K562 (cell line): ENCODE measurements at regions not wholly inside any gene's neighbourhood (a gene's known extent, or its start where the extent isn't known, plus 50 kb on each side); places are given as distances from the start of the nearest gene placed in this dataset.

Source experiments
- ATAC-seq: fragments of 200-7000 bp; cut with Tn5 transposase; 3 replicates; pipeline ENCODE4 v1.9.1; 2020; ENCODE audit warnings: moderate library complexity
- BruUV-seq: library from RNA; stranded (reverse); fragments of 400-500 nt; replicated peaks from 2 replicates; lab custom pipeline; 2021; lab: Mats Ljungman, UMichigan
- CTCF ChIA-PET: fragments of 300-600 bp; formaldehyde crosslinking; extraction: SDS; loops from one replicate; lab custom pipeline; 2021; ENCODE audit warnings: low intra/inter-chr PET ratio; lab: Yijun Ruan, JAX
- POLR2A ChIA-PET: fragments of 300-600, 350-650 bp; sonication (Branson Sonifier 250); formaldehyde crosslinking; extraction: SDS; loops from one replicate; lab custom pipeline; 2021; ENCODE audit warnings: antibody characterized with exemption, inconsistent platforms; lab: Yijun Ruan, JAX
- DNase-seq, 4 experiments: peaks; one replicate each; pipeline versions ENCODE4 v3.0.0 to v3.0.0-alpha.2; 2011 to 2018; ENCODE audit warnings: low spot score in 3 of 4, mixed read lengths in 3 of 4; ENCODE audit errors: extremely low read depth in 1 of 4
- FAIRE-seq: peaks from 2 replicates; lab custom pipeline; 2011; peaks lifted over from hg19 to GRCh38; lab: Jason Lieb, UNC
- H2AFZ ChIP-seq: 2 replicates; pipeline ENCODE4 v1.6.0; 2011; ENCODE audit warnings: low read depth, low read length, control low read depth, inconsistent platforms
- H3K27ac ChIP-seq: fragments of 200-600 bp; 3 replicates; pipeline ENCODE4 v1.8.0; 2011; ENCODE audit warnings: low read depth, mild to moderate bottlenecking, control low read depth, inconsistent platforms, low read length, moderate library complexity, mixed read lengths; ENCODE audit errors: extremely low read depth
- H3K27me3 ChIP-seq, 2 experiments: fragments of 300-600 bp in 1 of 2; 2 replicates in 1 of 2; 3 replicates in 1 of 2; pipeline versions ENCODE4 v1.6.0 to v1.8.0; 2011; ENCODE audit warnings: inconsistent platforms in 2 of 2, low read length in 2 of 2, mild to moderate bottlenecking in 1 of 2, mixed read lengths in 1 of 2, moderate library complexity in 1 of 2; ENCODE audit not compliant: control insufficient read depth in 2 of 2, insufficient read depth in 2 of 2
- H3K36me3 ChIP-seq: fragments of 300-600 bp; 3 replicates; pipeline ENCODE4 v1.8.0; 2011; ENCODE audit warnings: mild to moderate bottlenecking, low read length, inconsistent platforms; ENCODE audit not compliant: control insufficient read depth, insufficient read depth
- H3K4me1 ChIP-seq, 2 experiments: fragments of 200-600 bp in 1 of 2; replicated peaks in 1 of 2; 2 replicates in 1 of 2; 3 replicates in 1 of 2; pipeline versions ENCODE4 v1.5.1 to v1.8.0; 2011; ENCODE audit warnings: inconsistent platforms in 2 of 2, low read length in 2 of 2, mild to moderate bottlenecking in 1 of 2, mixed read lengths in 1 of 2, moderate library complexity in 1 of 2; ENCODE audit not compliant: control insufficient read depth in 2 of 2, insufficient read depth in 2 of 2
- H3K4me2 ChIP-seq: 2 replicates; pipeline ENCODE4 v1.6.1; 2011; ENCODE audit warnings: low read length, control low read depth, inconsistent platforms, mixed read lengths; ENCODE audit not compliant: insufficient read depth
- H3K4me3 ChIP-seq: fragments of 200-600 bp; sonication (generic), shearing (Covaris generic); 2 replicates; pipeline ENCODE4 v1.5.1; 2016; ENCODE audit warnings: control low read depth, inconsistent platforms
- H3K79me2 ChIP-seq: fragments of 200-600 bp; 3 replicates; pipeline ENCODE4 v1.8.0; 2011; ENCODE audit warnings: low read length, inconsistent platforms; ENCODE audit not compliant: control insufficient read depth, insufficient read depth
- H3K9ac ChIP-seq, 2 experiments: 2 replicates each; pipeline versions ENCODE4 v1.6.0 to v1.6.1; 2011; ENCODE audit warnings: low read depth in 2 of 2, low read length in 2 of 2, control low read depth in 1 of 2, inconsistent platforms in 1 of 2, mild to moderate bottlenecking in 1 of 2, mixed read lengths in 1 of 2; ENCODE audit not compliant: insufficient read depth in 1 of 2
- H3K9me1 ChIP-seq: one replicate; pipeline ENCODE4 v1.6.0; 2011; ENCODE audit warnings: inconsistent platforms, mild to moderate bottlenecking, low read length, moderate library complexity; ENCODE audit not compliant: control insufficient read depth, insufficient read depth
- H3K9me3 ChIP-seq: replicated peaks from 2 replicates; pipeline ENCODE4 v1.5.1; 2011; ENCODE audit warnings: low read depth, low read length, inconsistent platforms; ENCODE audit not compliant: control insufficient read depth, insufficient read depth
- H4K20me1 ChIP-seq: replicated peaks from 2 replicates; pipeline ENCODE4 v1.6.1; 2011; ENCODE audit warnings: low read length, inconsistent platforms, mixed read lengths; ENCODE audit not compliant: control insufficient read depth, insufficient read depth
- C11orf30 ChIP-seq: fragments of 450-650 bp; IDR thresholded peaks from 2 replicates; pipeline ENCODE4 v1.6.1; 2016; ENCODE audit warnings: low read depth, mild to moderate bottlenecking
- KLF16 ChIP-seq: IDR thresholded peaks from 2 replicates; pipeline ENCODE4 v1.6.1; 2016; ENCODE audit warnings: antibody characterized with exemption
- MAFF ChIP-seq: IDR thresholded peaks from 2 replicates; pipeline ENCODE4 v1.6.1; 2012; ENCODE audit warnings: low read length, improper control_type of control experiment
- MAFG ChIP-seq: fragments of 450-650 bp; conservative IDR thresholded peaks from 2 replicates; pipeline ENCODE4 v1.6.1; 2016; ENCODE audit warnings: missing genetic modification characterization, missing compliant biosample characterization
- MAFK ChIP-seq: IDR thresholded peaks from 2 replicates; pipeline ENCODE4 v1.6.1; 2011; ENCODE audit warnings: low read length, improper control_type of control experiment
- NR2C2 ChIP-seq, 2 experiments: fragments of 200-800 bp in 1 of 2; sonication (Bioruptor generic) in 1 of 2; sonication (generic) in 1 of 2; formaldehyde crosslinking in 1 of 2; IDR thresholded peaks; 2 replicates each; pipeline versions ENCODE4 v1.6.1 to v1.8.0; 2016 to 2022; ENCODE audit warnings: mild to moderate bottlenecking in 1 of 2, missing compliant biosample characterization in 1 of 2, missing genetic modification characterization in 1 of 2, missing genetic modification reagents in 1 of 2
- ZNF316 ChIP-seq: fragments of 450-650 bp; IDR thresholded peaks from 2 replicates; pipeline ENCODE4 v1.6.1; 2016
- ZNF584 ChIP-seq: fragments of 200-800 bp; sonication (Bioruptor generic); IDR thresholded peaks from 2 replicates; pipeline ENCODE4 v1.6.1; 2016; ENCODE audit warnings: low read depth, mild to moderate bottlenecking, missing genetic modification characterization, missing compliant biosample characterization
- ZNF76 ChIP-seq: fragments of 250-450 bp; sonication (Bioruptor Pico); IDR thresholded peaks from 2 replicates; pipeline ENCODE4 v1.4.0; 2020; ENCODE audit warnings: mild to moderate bottlenecking, moderate library complexity, borderline replicate concordance
- in situ Hi-C: fragments of 300-500 bp; cut with MboI; formaldehyde crosslinking; loops from 4 replicates; pipeline ENCODE4 v1.15.0; 2018; ENCODE audit warnings: inconsistent platforms, mixed read lengths
- intact Hi-C: fragments of 100-400 bp; cut with micrococcal nuclease; formaldehyde crosslinking; loops from 2 replicates; pipeline ENCODE4 v1.14.2; 2022
- TF ChIP-seq, protein P1 (sequence below): sonication (generic); formaldehyde crosslinking; IDR thresholded peaks from 2 replicates; pipeline ENCODE4 v1.8.0; 2022; ENCODE audit warnings: mild to moderate bottlenecking, missing genetic modification reagents, borderline replicate concordance

DNA sequence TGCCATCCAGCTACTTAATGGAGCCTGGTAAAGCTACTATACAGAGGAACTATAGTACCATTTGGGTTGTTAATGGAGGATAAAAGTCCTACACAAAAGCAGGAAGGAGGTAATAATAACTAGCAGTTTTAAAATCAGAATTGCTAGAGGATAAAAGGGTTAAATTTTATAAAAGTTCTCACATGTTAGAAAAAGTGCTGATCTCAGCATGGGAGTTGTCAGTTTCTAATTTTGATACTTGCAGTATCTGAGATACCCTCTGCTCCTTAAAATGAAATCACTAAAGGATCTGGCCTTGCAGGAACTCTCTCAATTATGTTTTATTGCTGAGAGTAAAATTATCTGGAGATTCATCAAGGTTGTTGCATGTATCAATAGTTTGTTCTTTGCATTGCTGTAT lies 272.2 kb upstream of the GYPC start:
- Histone ChIP-seq H3K4me2 (no peak overlapping the region), H3K79me2 (no peaks in the 10 kb centered on the region), H3K36me3 (no peaks in the 10 kb centered on the region), H3K27me3 (no peaks in the 10 kb centered on the region), H3K27ac (no peak overlapping the region), H2AFZ (no peak overlapping the region), H3K9me3 (no peaks in the 10 kb centered on the region), H3K9me1 (no peaks in the 10 kb centered on the region), H3K4me3 (no peak overlapping the region), H3K9ac (no peak overlapping the region), H4K20me1 (no peaks in the 10 kb centered on the region), H3K4me1 (no peaks in the 10 kb centered on the region)
- POLR2A ChIA-PET = no interaction called here
- TF ChIP-seq ZNF584 (CRISPR knock-in tag) (no peak), ZNF316 (peak; percentile 56), MAFK (peak; percentile 65), NR2C2 (CRISPR knock-in tag; IDR thresholded peaks at IDR 0.05) (no peak), NR2C2 (tag; IDR thresholded peaks at IDR 0.05) (no peak), KLF16 (no peak), MAFG (tag) (peak; percentile 30), MAFF (peak; percentile 36), ZNF76 (CRISPR knock-in tag) (no peak), C11orf30 (0 out of 2 replicates have a peak, but pooled peaks have one; percentile 12)
- TF ChIP-seq, protein P1, sequence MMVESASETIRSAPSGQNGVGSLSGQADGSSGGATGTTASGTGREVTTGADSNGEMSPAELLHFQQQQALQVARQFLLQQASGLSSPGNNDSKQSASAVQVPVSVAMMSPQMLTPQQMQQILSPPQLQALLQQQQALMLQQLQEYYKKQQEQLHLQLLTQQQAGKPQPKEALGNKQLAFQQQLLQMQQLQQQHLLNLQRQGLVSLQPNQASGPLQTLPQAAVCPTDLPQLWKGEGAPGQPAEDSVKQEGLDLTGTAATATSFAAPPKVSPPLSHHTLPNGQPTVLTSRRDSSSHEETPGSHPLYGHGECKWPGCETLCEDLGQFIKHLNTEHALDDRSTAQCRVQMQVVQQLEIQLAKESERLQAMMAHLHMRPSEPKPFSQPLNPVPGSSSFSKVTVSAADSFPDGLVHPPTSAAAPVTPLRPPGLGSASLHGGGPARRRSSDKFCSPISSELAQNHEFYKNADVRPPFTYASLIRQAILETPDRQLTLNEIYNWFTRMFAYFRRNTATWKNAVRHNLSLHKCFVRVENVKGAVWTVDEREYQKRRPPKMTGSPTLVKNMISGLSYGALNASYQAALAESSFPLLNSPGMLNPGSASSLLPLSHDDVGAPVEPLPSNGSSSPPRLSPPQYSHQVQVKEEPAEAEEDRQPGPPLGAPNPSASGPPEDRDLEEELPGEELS (CRISPR knock-in tag) = no peak
- intact Hi-C loops (no loop called here), in situ Hi-C loops (no loop called here)
- CTCF ChIA-PET = no interaction called here
- FAIRE-seq (no peak), DNase-seq (no peak), ATAC-seq (no peak)
- BruUV-seq = no TSS peak
